Activated naive CD4-positive, alpha-beta T cell treated with anti-CD3 and anti-CD28 coated beads for 36 hours (primary cell): ENCODE measurements at regions not wholly inside any gene's neighbourhood (a gene's known extent, or its start where the extent isn't known, plus 50 kb on each side); places are given as distances from the start of the nearest gene placed in this dataset.
"Not testable (repeated sequence)": the region's sequence is repeated elsewhere in the genome, so short reads cannot be mapped to it uniquely, and the experiment has no call there.

ENCODE experiments used
- CTCF ChIA-PET: fragments of 350-600 bp; sonication (Branson Sonifier 250); formaldehyde crosslinking; loops from one replicate; lab custom pipeline; 2021; ENCODE audit warnings: antibody characterized with exemption; lab: Charles Lee
- DNase-seq: peaks from one replicate; pipeline ENCODE4 v3.0.0-alpha.2; 2020
- H3K27ac Mint-ChIP-seq: one replicate; pipeline ENCODE4 v1.8.0; 2021; ENCODE audit warnings: mild to moderate bottlenecking, mixed read lengths
- H3K27me3 Mint-ChIP-seq: one replicate; pipeline ENCODE4 v1.8.0; 2021; ENCODE audit warnings: low read depth, mixed read lengths
- H3K36me3 Mint-ChIP-seq: one replicate; pipeline ENCODE4 v1.8.0; 2021; ENCODE audit warnings: low read depth, mixed read lengths
- H3K4me1 Mint-ChIP-seq: one replicate; pipeline ENCODE4 v1.8.0; 2021; ENCODE audit warnings: low read depth, mixed read lengths
- H3K4me3 Mint-ChIP-seq: one replicate; pipeline ENCODE4 v1.8.0; 2021; ENCODE audit warnings: mild to moderate bottlenecking, moderate library complexity, mixed read lengths
- H3K9me3 Mint-ChIP-seq: one replicate; pipeline ENCODE4 v1.8.0; 2021; ENCODE audit warnings: mixed read lengths
- intact Hi-C: fragments of 100-400 bp; cut with micrococcal nuclease; formaldehyde crosslinking; loops from one replicate; pipeline ENCODE4 v1.15.1; 2023

DNA sequence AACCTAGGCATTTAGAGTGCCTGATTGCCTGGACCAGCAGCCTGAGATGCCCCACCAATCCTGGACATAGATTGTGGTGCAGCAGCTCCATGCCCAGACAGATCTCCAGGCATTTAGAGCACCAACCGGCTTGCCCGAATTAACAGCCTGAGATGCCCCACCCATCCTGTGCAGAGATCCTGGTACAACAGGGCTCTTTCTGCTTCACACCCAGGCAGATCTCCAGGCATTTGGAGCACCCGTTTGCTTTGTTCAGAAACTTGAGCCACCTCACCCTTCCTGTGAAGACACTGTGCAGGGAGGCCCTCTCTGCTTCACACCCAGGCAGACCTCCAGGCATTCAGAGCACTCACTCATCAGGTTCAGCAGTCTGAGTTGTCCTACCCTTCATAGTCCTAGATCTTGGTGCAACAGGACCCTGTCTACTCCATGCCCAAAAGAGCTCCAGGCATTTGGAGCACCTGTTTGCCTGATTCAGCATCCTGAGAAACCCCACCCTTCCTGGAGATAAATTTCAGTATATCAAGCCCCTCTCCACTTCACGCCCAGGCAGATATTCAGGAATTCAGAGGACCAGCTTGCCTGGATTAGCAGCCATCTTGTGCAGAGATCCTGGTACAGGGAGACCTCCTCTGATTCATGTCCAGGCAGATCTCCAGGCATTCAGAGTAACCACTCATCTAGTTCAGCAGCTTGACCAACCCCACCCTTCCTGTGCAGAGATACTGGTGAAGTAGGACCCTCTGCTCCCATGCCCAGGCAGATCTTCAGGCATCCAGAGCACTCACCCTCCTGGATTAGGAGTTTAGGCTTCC lies 189.2 kb upstream of the FERMT1 start:
- CTCF ChIA-PET = no interaction called here
- no peak for DNase-seq
- Mint-ChIP-seq H3K36me3 (no peaks in the 10 kb centered on the region), H3K27ac (no peak overlapping the region), H3K4me1 (no peaks in the 10 kb centered on the region), H3K27me3 (no peaks in the 10 kb centered on the region), H3K9me3 (peaks cover 12% of the 10 kb centered on the region), H3K4me3 (no peak overlapping the region)
- intact Hi-C loops = no loop called here

DNA sequence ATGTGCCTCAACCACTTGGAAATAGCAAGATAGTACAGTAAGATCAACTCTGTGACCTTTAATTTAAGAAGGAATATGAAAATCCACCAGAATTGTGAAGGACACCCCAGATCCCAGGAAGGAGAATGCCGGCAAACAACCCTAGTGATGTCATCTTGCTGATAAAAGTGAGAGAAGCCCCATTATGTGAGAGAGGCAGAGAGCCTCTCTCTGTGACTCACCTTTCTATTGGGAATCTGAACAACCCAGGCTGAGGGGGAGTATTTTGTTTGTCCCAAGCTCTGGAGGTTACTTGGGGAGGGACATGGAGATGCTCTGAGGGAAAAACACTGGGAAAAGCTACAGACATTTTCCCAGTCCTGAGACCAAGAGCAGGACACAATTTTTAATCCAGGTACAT lies 188.3 kb upstream of the FERMT1 start:
- no peaks in the 10 kb centered on the region for H3K27me3 Mint-ChIP-seq
- no peaks in the 10 kb centered on the region for H3K36me3 Mint-ChIP-seq
- H3K27ac Mint-ChIP-seq = no peak overlapping the region
- H3K4me1 Mint-ChIP-seq = no peaks in the 10 kb centered on the region
- no peak for DNase-seq
- intact Hi-C loops = no loop called here
- peaks cover 12% of the 10 kb centered on the region for H3K9me3 Mint-ChIP-seq
- no peak overlapping the region for H3K4me3 Mint-ChIP-seq
- CTCF ChIA-PET = no interaction called here

DNA sequence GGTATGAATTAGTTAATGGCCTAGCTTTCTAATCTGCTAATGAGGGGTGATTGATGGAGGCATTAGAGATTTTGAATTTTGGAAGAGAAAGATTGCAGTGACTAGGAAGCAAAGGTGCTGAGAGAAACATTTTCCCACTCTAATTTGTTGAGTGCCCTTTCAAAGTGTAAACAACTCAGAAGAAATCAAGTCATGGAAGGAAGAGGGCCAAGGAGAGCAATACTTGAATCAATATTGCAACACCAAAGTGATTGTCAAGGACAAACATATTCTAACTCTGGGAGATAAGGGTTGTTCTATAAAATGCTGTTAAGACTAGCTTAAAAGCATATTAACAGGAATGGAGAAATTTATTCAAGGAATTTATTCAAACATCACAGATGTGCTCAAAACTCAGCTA lies 182.7 kb upstream of the FERMT1 start:
- Mint-ChIP-seq H3K27me3 (no peaks in the 10 kb centered on the region), H3K4me3 (no peak overlapping the region), H3K27ac (no peak overlapping the region), H3K4me1 (no peaks in the 10 kb centered on the region), H3K9me3 (peaks cover 3% of the 10 kb centered on the region), H3K36me3 (no peaks in the 10 kb centered on the region)
- intact Hi-C loops = no loop called here
- CTCF ChIA-PET = no interaction called here
- no peak for DNase-seq

GRCh38 chr20:6302041-6302440 lies 179.2 kb upstream of the FERMT1 start:
- no peak for DNase-seq
- intact Hi-C loops = no loop called here
- H3K27me3 Mint-ChIP-seq = no peaks in the 10 kb centered on the region
- no peak overlapping the region for H3K4me3 Mint-ChIP-seq
- CTCF ChIA-PET = no interaction called here
- H3K27ac Mint-ChIP-seq = no peak overlapping the region
- peaks cover 3% of the 10 kb centered on the region for H3K9me3 Mint-ChIP-seq
- H3K4me1 Mint-ChIP-seq = no peaks in the 10 kb centered on the region
- H3K36me3 Mint-ChIP-seq = no peaks in the 10 kb centered on the region

- no peak overlapping the region for H3K4me3 Mint-ChIP-seq
- H3K4me1 Mint-ChIP-seq = no peaks in the 10 kb centered on the region
- CTCF ChIA-PET = no interaction called here
- no peaks in the 10 kb centered on the region for H3K27me3 Mint-ChIP-seq
- H3K9me3 Mint-ChIP-seq = peaks cover 3% of the 10 kb centered on the region
- H3K36me3 Mint-ChIP-seq = no peaks in the 10 kb centered on the region
- no peak for DNase-seq
- no peak overlapping the region for H3K27ac Mint-ChIP-seq
- intact Hi-C loops = no loop called here
Measured at GRCh38 chr20:6299456-6299855, 176.6 kb upstream of the FERMT1 start.

GRCh38 chr20:6298049-6298448 lies 175.2 kb upstream of the FERMT1 start:
- DNase-seq = no peak
- Mint-ChIP-seq H3K27ac (no peak overlapping the region), H3K4me3 (no peak overlapping the region), H3K36me3 (no peaks in the 10 kb centered on the region), H3K9me3 (peaks cover 3% of the 10 kb centered on the region), H3K27me3 (no peaks in the 10 kb centered on the region), H3K4me1 (no peaks in the 10 kb centered on the region)
- CTCF ChIA-PET = no interaction called here
- intact Hi-C loops = no loop called here

- intact Hi-C loops = no loop called here
- CTCF ChIA-PET = no interaction called here
- no peak overlapping the region for H3K4me3 Mint-ChIP-seq
- DNase-seq = no peak
- no peaks in the 10 kb centered on the region for H3K36me3 Mint-ChIP-seq
- no peaks in the 10 kb centered on the region for H3K27me3 Mint-ChIP-seq
- no peak overlapping the region for H3K27ac Mint-ChIP-seq
- H3K4me1 Mint-ChIP-seq = no peaks in the 10 kb centered on the region
- no peaks in the 10 kb centered on the region for H3K9me3 Mint-ChIP-seq
Measured at GRCh38 chr20:6295867-6296256, 173.0 kb upstream of the FERMT1 start.

DNA sequence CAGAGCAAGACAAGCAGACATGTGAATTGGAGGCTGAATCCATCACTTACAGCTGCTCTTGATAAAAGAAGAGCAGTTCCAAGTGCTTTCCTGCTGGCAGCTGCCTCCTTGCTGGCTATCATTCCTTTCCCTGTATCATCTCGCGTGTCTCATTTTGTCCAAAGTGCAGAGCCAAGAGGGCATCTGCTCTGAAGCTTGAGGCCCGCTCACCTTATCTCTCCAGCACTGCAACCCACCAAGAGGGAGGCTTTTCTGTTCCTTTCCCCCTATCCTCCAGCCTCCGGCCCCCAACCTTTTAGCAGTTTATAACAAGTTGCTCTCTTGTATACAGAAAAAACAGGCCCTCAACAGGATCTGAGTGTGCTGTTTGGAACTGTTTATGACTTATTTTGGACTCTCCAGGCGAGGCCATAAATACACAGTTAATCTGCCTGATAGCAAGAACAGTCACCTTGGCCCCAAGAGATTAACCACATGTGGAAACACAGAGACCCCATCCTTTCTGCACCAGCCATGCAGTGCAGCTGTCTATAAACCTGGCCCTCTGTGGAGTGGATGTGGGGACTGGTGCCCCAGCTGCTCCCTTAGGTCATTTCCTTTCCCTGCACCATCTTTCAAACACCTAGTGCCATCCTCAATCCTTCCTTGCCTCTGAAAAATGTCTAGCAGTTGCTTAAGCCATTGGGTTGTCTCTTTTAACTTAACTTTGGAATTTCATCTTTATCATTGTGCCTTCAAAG lies 172.5 kb upstream of the FERMT1 start:
- Mint-ChIP-seq H3K27ac (no peak overlapping the region), H3K27me3 (no peaks in the 10 kb centered on the region), H3K4me3 (no peak overlapping the region), H3K9me3 (no peaks in the 10 kb centered on the region), H3K36me3 (no peaks in the 10 kb centered on the region), H3K4me1 (no peaks in the 10 kb centered on the region)
- CTCF ChIA-PET = no interaction called here
- intact Hi-C loops = no loop called here
- no peak for DNase-seq

DNA sequence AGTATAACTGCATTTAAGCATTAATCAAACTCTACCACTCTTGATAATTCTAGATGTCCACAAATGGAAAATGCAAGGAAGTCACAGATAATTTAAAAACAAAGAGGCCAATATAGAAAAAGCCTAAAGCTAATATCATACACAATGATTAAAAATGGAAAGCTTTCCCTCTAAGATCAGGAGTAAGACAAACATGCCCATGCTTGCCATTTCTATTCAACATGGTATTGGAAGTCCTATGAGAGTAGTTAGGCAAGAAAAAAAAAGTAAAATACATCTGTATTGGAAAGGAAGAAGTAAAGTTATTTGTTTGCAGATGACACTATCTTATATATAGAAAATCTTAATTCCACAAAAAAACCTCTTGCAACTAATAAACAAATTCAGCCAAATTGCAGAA lies 164.6 kb upstream of the FERMT1 start:
- no peaks in the 10 kb centered on the region for H3K4me1 Mint-ChIP-seq
- intact Hi-C loops = no loop called here
- CTCF ChIA-PET = no interaction called here
- no peaks in the 10 kb centered on the region for H3K36me3 Mint-ChIP-seq
- H3K4me3 Mint-ChIP-seq = no peak overlapping the region
- no peak overlapping the region for H3K27ac Mint-ChIP-seq
- no peak for DNase-seq
- no peaks in the 10 kb centered on the region for H3K27me3 Mint-ChIP-seq
- peaks cover 15% of the 10 kb centered on the region for H3K9me3 Mint-ChIP-seq

DNA sequence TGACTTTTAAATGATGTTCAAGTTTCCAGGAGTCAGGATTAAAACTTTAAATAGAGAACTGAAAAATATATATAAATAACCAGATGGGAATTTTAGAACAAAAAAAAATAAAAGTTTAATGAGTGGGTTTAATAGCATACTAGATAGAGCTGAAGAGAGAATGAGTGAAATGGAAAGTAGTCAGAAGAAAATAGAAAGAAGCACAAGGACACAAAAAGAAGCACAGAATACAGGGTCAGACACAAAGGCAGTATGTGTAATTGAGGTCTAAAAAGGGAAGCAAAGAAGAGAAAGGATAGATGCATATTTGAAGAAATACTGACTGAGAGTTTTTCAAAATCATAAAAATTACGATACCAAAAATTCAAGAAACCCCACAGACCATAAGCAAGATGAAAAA lies 159.8 kb upstream of the FERMT1 start:
- Mint-ChIP-seq H3K36me3 (no peaks in the 10 kb centered on the region), H3K9me3 (peaks cover 10% of the 10 kb centered on the region), H3K4me1 (no peaks in the 10 kb centered on the region), H3K27ac (no peak overlapping the region), H3K27me3 (no peaks in the 10 kb centered on the region), H3K4me3 (no peak overlapping the region)
- intact Hi-C loops = no loop called here
- no peak for DNase-seq
- CTCF ChIA-PET = no interaction called here

DNA sequence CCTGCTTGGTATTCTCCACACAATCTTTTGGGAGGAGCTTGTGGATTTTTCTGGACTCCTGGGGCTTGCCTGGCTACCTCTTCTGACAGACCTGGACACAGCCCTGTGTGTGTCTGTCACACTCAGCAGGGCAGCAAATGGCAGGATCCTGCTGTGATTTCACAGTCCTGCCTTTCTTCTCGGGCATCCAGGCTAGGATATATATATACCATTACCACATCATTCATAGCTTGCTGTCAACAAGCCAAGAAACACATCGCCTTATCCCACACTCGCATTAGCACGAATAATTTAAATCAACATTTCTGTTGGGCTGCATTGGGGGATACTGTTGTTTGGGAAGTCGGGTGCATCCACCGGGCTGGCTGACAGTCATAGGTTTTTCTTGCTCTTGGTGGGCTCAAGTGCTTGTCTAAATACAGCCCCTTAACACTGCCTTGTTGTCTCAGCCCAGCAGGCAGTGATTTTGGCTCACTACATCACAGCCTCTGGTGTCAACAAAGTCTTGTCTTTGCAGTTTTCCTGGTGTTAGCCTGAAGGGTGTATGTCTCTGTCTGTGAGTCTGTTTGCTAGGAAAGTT lies 154.9 kb upstream of the FERMT1 start:
- intact Hi-C loops = no loop called here
- H3K27me3 Mint-ChIP-seq = no peaks in the 10 kb centered on the region
- no peak overlapping the region for H3K4me3 Mint-ChIP-seq
- peaks cover 2% of the 10 kb centered on the region for H3K9me3 Mint-ChIP-seq
- no peaks in the 10 kb centered on the region for H3K36me3 Mint-ChIP-seq
- no peaks in the 10 kb centered on the region for H3K4me1 Mint-ChIP-seq
- no peak overlapping the region for H3K27ac Mint-ChIP-seq
- no peak for DNase-seq
- CTCF ChIA-PET = no interaction called here

GRCh38 chr20:6270404-6270803 lies 147.6 kb upstream of the FERMT1 start:
- H3K4me3 Mint-ChIP-seq, H3K9me3 Mint-ChIP-seq, H3K27me3 Mint-ChIP-seq, H3K27ac Mint-ChIP-seq, intact Hi-C loops, DNase-seq, H3K36me3 Mint-ChIP-seq, H3K4me1 Mint-ChIP-seq: not testable (repeated sequence)
- CTCF ChIA-PET = interaction anchor here (0.5 kb wide), 1 partner anchor 283 kb away, joined by 8 read pairs; no protein-coding TSS in a partner anchor
